K562 (cell line): ENCODE measurements at regions not wholly inside any gene's neighbourhood (a gene's known extent, or its start where the extent isn't known, plus 50 kb on each side); places are given as distances from the start of the nearest gene placed in this dataset.

Experiments
- ATAC-seq: fragments of 200-7000 bp; cut with Tn5 transposase; 3 replicates; pipeline ENCODE4 v1.9.1; 2020; ENCODE audit warnings: moderate library complexity
- BruUV-seq: library from RNA; stranded (reverse); fragments of 400-500 nt; replicated peaks from 2 replicates; lab custom pipeline; 2021; lab: Mats Ljungman, UMichigan
- CTCF ChIA-PET: fragments of 300-600 bp; formaldehyde crosslinking; extraction: SDS; loops from one replicate; lab custom pipeline; 2021; ENCODE audit warnings: low intra/inter-chr PET ratio; lab: Yijun Ruan, JAX
- POLR2A ChIA-PET: fragments of 300-600, 350-650 bp; sonication (Branson Sonifier 250); formaldehyde crosslinking; extraction: SDS; loops from one replicate; lab custom pipeline; 2021; ENCODE audit warnings: antibody characterized with exemption, inconsistent platforms; lab: Yijun Ruan, JAX
- DNase-seq, 4 experiments: peaks; one replicate each; pipeline versions ENCODE4 v3.0.0 to v3.0.0-alpha.2; 2011 to 2018; ENCODE audit warnings: low spot score in 3 of 4, mixed read lengths in 3 of 4; ENCODE audit errors: extremely low read depth in 1 of 4
- FAIRE-seq: peaks from 2 replicates; lab custom pipeline; 2011; peaks lifted over from hg19 to GRCh38; lab: Jason Lieb, UNC
- H2AFZ ChIP-seq: 2 replicates; pipeline ENCODE4 v1.6.0; 2011; ENCODE audit warnings: low read depth, low read length, control low read depth, inconsistent platforms
- H3K27ac ChIP-seq: fragments of 200-600 bp; 3 replicates; pipeline ENCODE4 v1.8.0; 2011; ENCODE audit warnings: low read depth, mild to moderate bottlenecking, control low read depth, inconsistent platforms, low read length, moderate library complexity, mixed read lengths; ENCODE audit errors: extremely low read depth
- H3K27me3 ChIP-seq, 2 experiments: fragments of 300-600 bp in 1 of 2; 2 replicates in 1 of 2; 3 replicates in 1 of 2; pipeline versions ENCODE4 v1.6.0 to v1.8.0; 2011; ENCODE audit warnings: inconsistent platforms in 2 of 2, low read length in 2 of 2, mild to moderate bottlenecking in 1 of 2, mixed read lengths in 1 of 2, moderate library complexity in 1 of 2; ENCODE audit not compliant: control insufficient read depth in 2 of 2, insufficient read depth in 2 of 2
- H3K36me3 ChIP-seq: fragments of 300-600 bp; 3 replicates; pipeline ENCODE4 v1.8.0; 2011; ENCODE audit warnings: mild to moderate bottlenecking, low read length, inconsistent platforms; ENCODE audit not compliant: control insufficient read depth, insufficient read depth
- H3K4me1 ChIP-seq, 2 experiments: fragments of 200-600 bp in 1 of 2; replicated peaks in 1 of 2; 2 replicates in 1 of 2; 3 replicates in 1 of 2; pipeline versions ENCODE4 v1.5.1 to v1.8.0; 2011; ENCODE audit warnings: inconsistent platforms in 2 of 2, low read length in 2 of 2, mild to moderate bottlenecking in 1 of 2, mixed read lengths in 1 of 2, moderate library complexity in 1 of 2; ENCODE audit not compliant: control insufficient read depth in 2 of 2, insufficient read depth in 2 of 2
- H3K4me2 ChIP-seq: 2 replicates; pipeline ENCODE4 v1.6.1; 2011; ENCODE audit warnings: low read length, control low read depth, inconsistent platforms, mixed read lengths; ENCODE audit not compliant: insufficient read depth
- H3K4me3 ChIP-seq: fragments of 200-600 bp; sonication (generic), shearing (Covaris generic); 2 replicates; pipeline ENCODE4 v1.5.1; 2016; ENCODE audit warnings: control low read depth, inconsistent platforms
- H3K79me2 ChIP-seq: fragments of 200-600 bp; 3 replicates; pipeline ENCODE4 v1.8.0; 2011; ENCODE audit warnings: low read length, inconsistent platforms; ENCODE audit not compliant: control insufficient read depth, insufficient read depth
- H3K9ac ChIP-seq, 2 experiments: 2 replicates each; pipeline versions ENCODE4 v1.6.0 to v1.6.1; 2011; ENCODE audit warnings: low read depth in 2 of 2, low read length in 2 of 2, control low read depth in 1 of 2, inconsistent platforms in 1 of 2, mild to moderate bottlenecking in 1 of 2, mixed read lengths in 1 of 2; ENCODE audit not compliant: insufficient read depth in 1 of 2
- H3K9me1 ChIP-seq: one replicate; pipeline ENCODE4 v1.6.0; 2011; ENCODE audit warnings: inconsistent platforms, mild to moderate bottlenecking, low read length, moderate library complexity; ENCODE audit not compliant: control insufficient read depth, insufficient read depth
- H3K9me3 ChIP-seq: replicated peaks from 2 replicates; pipeline ENCODE4 v1.5.1; 2011; ENCODE audit warnings: low read depth, low read length, inconsistent platforms; ENCODE audit not compliant: control insufficient read depth, insufficient read depth
- H4K20me1 ChIP-seq: replicated peaks from 2 replicates; pipeline ENCODE4 v1.6.1; 2011; ENCODE audit warnings: low read length, inconsistent platforms, mixed read lengths; ENCODE audit not compliant: control insufficient read depth, insufficient read depth
- ARID2 ChIP-seq: fragments of 450-650 bp; IDR thresholded peaks from 2 replicates; pipeline ENCODE4 v1.6.1; 2017; ENCODE audit warnings: antibody characterized with exemption, mild to moderate bottlenecking
- BCLAF1 ChIP-seq, 2 experiments: fragments of 450-650 bp in 1 of 2; IDR thresholded peaks; 2 replicates each; pipeline ENCODE4 v1.6.1; 2011 to 2017; ENCODE audit warnings: low read depth in 2 of 2, antibody characterized with exemption in 1 of 2, borderline replicate concordance in 1 of 2, low read length in 1 of 2, mild to moderate bottlenecking in 1 of 2, mixed read lengths in 1 of 2; ENCODE audit not compliant: control insufficient read depth in 1 of 2
- CEBPB ChIP-seq: fragments of 450-650 bp; IDR thresholded peaks from 2 replicates; pipeline ENCODE4 v1.6.1; 2016; ENCODE audit warnings: missing genetic modification characterization, missing compliant biosample characterization
- CEBPG ChIP-seq, 3 experiments: fragments of 200-800 bp in 1 of 3; sonication (Bioruptor generic) in 1 of 3; sonication (generic) in 1 of 3; formaldehyde crosslinking in 1 of 3; IDR thresholded peaks in 2 of 3; conservative IDR thresholded peaks in 1 of 3; 2 replicates each; pipeline versions ENCODE4 v1.6.1 to v1.8.0; 2016 to 2022; ENCODE audit warnings: missing compliant biosample characterization in 2 of 3, missing genetic modification characterization in 2 of 3, mild to moderate bottlenecking in 1 of 3, missing genetic modification reagents in 1 of 3
- HLTF ChIP-seq: fragments of 450-650 bp; IDR thresholded peaks from 2 replicates; pipeline ENCODE4 v1.6.1; 2016
- MAFK ChIP-seq: IDR thresholded peaks from 2 replicates; pipeline ENCODE4 v1.6.1; 2011; ENCODE audit warnings: low read length, improper control_type of control experiment
- RBM17 ChIP-seq: fragments of 200-400 bp; formaldehyde crosslinking; IDR thresholded peaks from 2 replicates; pipeline ENCODE4 v1.6.1; 2017; ENCODE audit warnings: low read depth, mild to moderate bottlenecking, low read length, borderline replicate concordance
- STAT5A ChIP-seq: IDR thresholded peaks from 2 replicates; pipeline ENCODE4 v1.6.1; 2012; ENCODE audit warnings: low read length, inconsistent platforms, borderline replicate concordance
- ZNF253 ChIP-seq: fragments of 250-450 bp; sonication (Bioruptor Pico); conservative IDR thresholded peaks from 2 replicates; pipeline ENCODE4 v1.6.1; 2021; ENCODE audit warnings: mild to moderate bottlenecking
- ZNF347 ChIP-seq: fragments of 450-650 bp; formaldehyde crosslinking; IDR thresholded peaks from 2 replicates; pipeline ENCODE4 v1.4.0; 2020; ENCODE audit warnings: low read depth, mild to moderate bottlenecking, moderate library complexity
- WGBS: fragments of 100-300 bp; shearing (Covaris generic); methylation state at CpG from one replicate; pipeline ENCODE4 v1.1.6; 2016; ENCODE audit warnings: low coverage, mixed read lengths; ENCODE audit not compliant: insufficient coverage; ENCODE audit errors: missing lambda C conversion rate; 5-methylcytosine and 5-hydroxymethylcytosine counted together
- in situ Hi-C: fragments of 300-500 bp; cut with MboI; formaldehyde crosslinking; loops from 4 replicates; pipeline ENCODE4 v1.15.0; 2018; ENCODE audit warnings: inconsistent platforms, mixed read lengths
- intact Hi-C: fragments of 100-400 bp; cut with micrococcal nuclease; formaldehyde crosslinking; loops from 2 replicates; pipeline ENCODE4 v1.14.2; 2022

- no peaks in the 10 kb centered on the region for H4K20me1 ChIP-seq
- no peak overlapping the region for H3K27ac ChIP-seq
- FAIRE-seq: no peak
- H3K36me3 ChIP-seq: no peaks in the 10 kb centered on the region
- BruUV-seq: no TSS peak
- H3K9me1 ChIP-seq: peaks cover 3% of the 10 kb centered on the region
- intact Hi-C loops (no loop called here), in situ Hi-C loops (no loop called here)
- H2AFZ ChIP-seq: no peak overlapping the region
- CTCF ChIA-PET: no interaction called here
- peaks cover 4 to 13% of the 10 kb centered on the region in 2 experiments; a peak in 4 of 5 replicates for H3K27me3 ChIP-seq
- H3K4me3 ChIP-seq: no peak overlapping the region
- ATAC-seq: no peak
- no peaks in the 10 kb centered on the region for H3K9me3 ChIP-seq
- no peak overlapping the region for H3K9ac ChIP-seq
- H3K4me2 ChIP-seq: no peak overlapping the region
- peaks cover 0 to 12% of the 10 kb centered on the region in 2 experiments; a peak in 3 of 5 replicates for H3K4me1 ChIP-seq
- no peaks in the 10 kb centered on the region for H3K79me2 ChIP-seq
- whole genome bisulfite sequencing: 28% methylated on average over 4 of the region's 4 CpGs
- POLR2A ChIA-PET: no interaction called here
- no peak for TF ChIP-seq RBM17
- TF ChIP-seq MAFK: no peak
- TF ChIP-seq ZNF347 (CRISPR knock-in tag): no peak
- 0 out of 2 replicates have a peak, but pooled peaks have one; percentile 22 for TF ChIP-seq STAT5A
- no peak for TF ChIP-seq ARID2
- no peak for TF ChIP-seq HLTF
- no peak for TF ChIP-seq CEBPG (CRISPR knock-in tag; IDR thresholded peaks at IDR 0.05)
- TF ChIP-seq CEBPG (tag; conservative IDR thresholded peaks at IDR 0.05 in 1 of 2, IDR thresholded peaks at IDR 0.05 in 1 of 2): peak; percentile 27 to 64
- no peak for TF ChIP-seq ZNF253
- peak; percentile 88 for TF ChIP-seq CEBPB
- no peak for TF ChIP-seq BCLAF1 (IDR thresholded peaks at IDR 0.05; ENCODE audit: borderline replicate concordance in 1 of 2, control insufficient read depth in 1 of 2, low read depth in 2 of 2, low read length in 1 of 2)
- DNase-seq: no peak
These were observed 58.9 kb upstream of the POU2F1 start for GRCh38 chr1:167161762-167162161.
